HG03039 (cell line): ENCODE measurements at regions not wholly inside any gene's neighbourhood (a gene's known extent, or its start where the extent isn't known, plus 50 kb on each side); places are given as distances from the start of the nearest gene placed in this dataset.
"Not testable (repeated sequence)": the region's sequence is repeated elsewhere in the genome, so short reads cannot be mapped to it uniquely, and the experiment has no call there.

Experiments
- ATAC-seq: cut with Tn5 transposase; IDR thresholded peaks from one replicate; pipeline ENCODE4 v1.9.1; 2021; ENCODE audit warnings: mild to moderate bottlenecking, moderate library complexity; ENCODE audit not compliant: unreplicated experiment

DNA sequence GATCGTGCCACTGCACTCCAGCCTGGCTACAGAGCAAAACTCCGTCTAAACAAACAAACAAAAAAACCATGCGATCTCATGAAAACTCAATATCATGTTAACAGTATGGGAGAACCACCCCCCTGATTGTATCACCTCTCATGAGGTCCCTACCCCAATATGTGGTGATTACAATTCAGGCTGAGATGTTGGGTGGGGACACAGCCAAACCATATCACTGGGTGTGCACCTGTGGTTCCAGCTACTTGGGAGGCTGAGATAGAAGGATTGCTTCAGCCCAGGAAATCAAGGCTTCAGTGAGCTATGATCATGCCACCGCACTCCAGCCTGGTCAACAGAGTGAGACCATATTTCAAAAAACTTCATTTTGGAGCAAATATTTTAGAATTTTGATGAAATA lies 1094.7 kb upstream of the CDH8 start:
- ATAC-seq: no peak

GRCh38 chr16:63129411-63130125 lies 1093.3 kb upstream of the CDH8 start:
- ATAC-seq: no peak

DNA sequence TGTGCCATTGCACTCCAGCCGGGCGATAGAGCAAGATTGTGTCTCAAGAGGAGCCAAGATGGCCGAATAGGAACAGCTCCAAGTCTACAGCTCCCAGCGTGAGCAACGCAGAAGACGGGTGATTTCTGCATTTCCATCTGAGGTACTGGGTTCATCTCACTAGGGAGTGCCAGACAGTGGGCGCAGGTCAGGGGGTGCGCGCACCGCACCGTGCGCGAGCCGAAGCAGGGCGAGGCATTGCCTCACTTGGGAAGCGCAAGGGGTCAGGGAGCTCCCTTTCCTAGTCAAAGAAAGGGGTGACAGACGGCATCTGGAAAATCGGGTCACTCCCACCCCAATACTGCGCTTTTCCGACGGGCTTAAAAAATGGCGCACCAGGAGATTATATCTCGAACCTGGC lies 1083.7 kb upstream of the CDH8 start:
- ATAC-seq: not testable (repeated sequence)

GRCh38 chr16:63100082-63100481 lies 1063.8 kb upstream of the CDH8 start:
- no peak for ATAC-seq

DNA sequence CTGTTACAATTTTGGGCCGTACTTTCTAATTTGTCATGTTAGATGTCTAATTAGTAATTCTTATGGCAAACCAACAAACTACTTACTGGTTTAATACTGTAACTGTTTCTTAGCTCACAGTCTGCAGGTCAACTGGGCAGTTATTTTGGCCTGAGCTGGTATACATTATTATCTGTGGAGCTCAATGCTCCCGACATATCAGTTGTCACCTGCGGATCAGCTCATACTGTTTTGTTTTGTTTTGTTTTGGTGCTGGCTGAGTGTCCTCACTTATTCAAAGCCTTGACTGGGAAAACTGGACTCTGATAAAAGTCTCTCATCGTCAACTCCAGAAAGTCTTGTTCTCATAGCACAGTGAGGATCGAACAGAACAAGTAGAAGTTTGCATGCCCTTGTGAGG lies 1060.6 kb upstream of the CDH8 start:
- ATAC-seq: no peak

DNA sequence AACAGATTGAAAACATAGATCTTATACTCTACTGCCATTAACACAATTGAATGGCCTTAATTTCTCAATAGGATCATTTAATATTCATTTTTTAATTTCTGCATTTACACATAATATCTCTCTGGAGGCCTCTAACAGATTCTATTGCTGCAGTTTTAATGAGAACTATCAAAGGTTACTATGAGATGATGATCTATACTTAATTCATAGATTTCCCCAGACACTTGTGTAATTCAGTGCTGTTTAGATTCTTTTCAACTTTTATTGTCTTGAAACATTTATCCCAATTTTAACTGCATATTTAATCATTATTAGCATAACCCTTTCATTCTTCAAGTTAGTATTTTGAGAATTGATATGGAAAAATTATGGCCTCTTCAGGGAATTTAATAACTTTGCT lies 1056.5 kb upstream of the CDH8 start:
- ATAC-seq: no peak

GRCh38 chr16:63082101-63082500 lies 1045.9 kb upstream of the CDH8 start:
- ATAC-seq: no peak

DNA sequence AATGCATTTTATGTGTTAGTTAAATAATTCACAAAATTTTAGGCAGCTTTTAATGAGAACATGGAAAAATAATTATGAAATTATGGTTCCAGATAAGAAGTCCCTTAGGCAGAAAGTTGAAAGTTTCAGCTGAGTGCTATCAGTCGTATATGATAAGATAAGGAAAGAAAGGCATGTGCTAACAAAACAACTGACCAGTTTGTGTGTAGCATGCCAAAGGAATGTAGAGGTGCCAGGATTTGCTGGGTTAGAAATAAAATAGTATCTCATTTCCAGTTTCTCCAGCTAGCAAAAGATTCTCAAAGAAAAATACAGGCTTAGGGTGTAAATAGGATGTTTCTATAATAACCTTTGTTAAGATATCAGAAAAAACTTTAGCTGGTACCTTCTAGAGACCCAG lies 1044.5 kb upstream of the CDH8 start:
- ATAC-seq: no peak

GRCh38 chr16:63069047-63069446 lies 1032.8 kb upstream of the CDH8 start:
- ATAC-seq: no peak

GRCh38 chr16:63067141-63067540 lies 1030.9 kb upstream of the CDH8 start:
- ATAC-seq: no peak

- ATAC-seq: no peak
These were observed 1030.3 kb upstream of the CDH8 start for GRCh38 chr16:63066552-63066951.

DNA sequence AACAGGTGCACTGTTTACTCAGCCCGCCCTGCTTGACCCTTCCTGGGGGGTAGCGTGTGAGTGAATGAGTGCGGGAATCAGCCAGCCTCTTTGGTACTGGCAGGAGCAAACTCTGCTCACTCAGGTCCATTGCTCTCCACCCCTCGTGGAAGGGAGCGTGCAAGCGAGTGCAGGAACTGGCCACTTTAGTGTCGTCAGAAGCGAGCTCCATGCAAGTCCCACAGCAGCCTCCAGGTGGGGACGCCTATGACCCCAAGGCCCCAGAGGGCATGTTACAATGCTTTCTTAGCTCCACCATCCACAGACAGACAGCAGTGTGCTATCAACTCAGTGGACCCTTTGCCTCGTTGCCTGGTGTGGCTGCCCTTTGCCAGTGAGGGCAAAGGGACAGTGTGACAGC lies 1025.1 kb upstream of the CDH8 start:
- no peak for ATAC-seq

DNA sequence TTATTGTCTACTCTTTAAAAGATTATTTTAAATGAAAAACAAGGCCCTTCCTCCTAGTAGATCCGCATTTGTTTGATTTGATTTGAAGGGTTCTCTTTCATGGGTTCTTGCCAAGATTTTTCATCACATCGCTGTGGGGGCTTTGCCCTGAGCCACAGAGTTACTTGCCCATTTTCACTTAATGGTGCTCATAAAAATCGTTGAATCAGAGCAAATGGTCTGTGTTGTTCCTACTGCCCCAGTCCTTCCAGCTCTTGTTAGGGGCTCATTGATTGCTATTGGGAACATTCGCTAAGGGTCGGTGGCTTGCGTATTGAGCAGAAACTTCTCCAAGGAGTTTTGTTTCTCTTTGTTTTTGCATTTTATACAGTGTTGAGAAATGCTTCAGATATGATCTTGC lies 1023.4 kb upstream of the CDH8 start:
- ATAC-seq: no peak

DNA sequence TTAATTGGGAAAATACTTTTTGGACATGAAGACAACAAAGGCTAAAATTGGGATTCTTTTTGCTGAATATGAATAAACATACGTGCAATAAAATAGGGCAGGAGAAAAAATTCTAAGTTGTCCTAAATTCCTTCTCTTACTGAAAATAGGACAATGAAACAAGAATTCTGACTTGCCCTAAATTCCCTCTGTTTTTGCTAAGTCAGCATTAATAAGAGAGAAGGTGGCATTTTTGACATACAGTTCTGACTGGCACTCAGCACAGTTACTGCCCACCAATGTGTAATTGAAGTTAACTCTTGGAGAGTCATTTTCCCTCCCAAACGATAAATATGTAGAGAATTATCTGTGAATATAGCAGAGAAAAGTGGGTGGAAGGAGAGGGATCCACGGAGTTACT lies 1021.1 kb upstream of the CDH8 start:
- no peak for ATAC-seq

DNA sequence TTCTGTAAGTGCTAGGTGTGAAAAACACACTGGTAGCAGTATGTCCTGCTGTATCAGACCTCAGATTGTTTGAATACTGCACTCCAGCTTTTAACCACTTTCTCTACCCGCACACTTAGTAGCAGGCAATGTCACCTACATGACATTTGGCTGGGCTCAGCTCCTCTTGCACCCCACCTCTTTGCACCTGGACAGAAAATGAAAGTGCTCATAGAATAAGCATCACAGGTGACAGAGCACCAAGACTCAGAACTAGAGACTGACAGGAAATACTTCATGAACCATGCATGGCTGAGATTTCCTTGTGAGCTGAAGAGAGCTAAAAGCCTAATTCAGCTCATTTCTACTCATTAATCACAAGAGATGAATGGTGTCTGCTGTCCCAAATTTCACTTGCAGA lies 1014.2 kb upstream of the CDH8 start:
- ATAC-seq: no peak

- ATAC-seq: no peak
These were observed 1002.3 kb upstream of the CDH8 start for GRCh38 chr16:63038397-63039106.

GRCh38 chr16:63037761-63038396 lies 1001.6 kb upstream of the CDH8 start:
- ATAC-seq: no peak

- no peak for ATAC-seq
These were observed 982.5 kb upstream of the CDH8 start for GRCh38 chr16:63018581-63019223.

- no peak for ATAC-seq
These were observed 972.5 kb upstream of the CDH8 start for GRCh38 chr16:63008688-63009087.

DNA sequence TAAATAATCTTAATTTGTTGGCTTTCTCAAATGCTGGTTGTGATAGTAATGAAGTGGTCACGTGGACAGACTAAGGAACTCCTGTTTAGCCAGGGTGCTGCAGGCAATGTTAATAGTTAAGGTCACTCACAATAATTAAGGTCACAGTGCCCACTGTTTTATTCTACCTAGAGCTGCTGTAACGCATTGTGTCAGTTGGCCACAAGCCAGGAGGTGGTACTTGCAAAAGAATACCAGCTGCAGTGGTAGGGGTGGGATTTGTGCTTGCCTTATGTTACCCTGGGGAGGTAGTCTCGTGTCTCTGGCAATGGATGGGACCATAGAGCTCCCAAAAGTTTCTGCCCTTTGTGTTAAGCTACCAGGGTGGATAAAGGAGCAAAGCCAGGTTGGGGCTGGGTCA lies 969.1 kb upstream of the CDH8 start:
- ATAC-seq: no peak

DNA sequence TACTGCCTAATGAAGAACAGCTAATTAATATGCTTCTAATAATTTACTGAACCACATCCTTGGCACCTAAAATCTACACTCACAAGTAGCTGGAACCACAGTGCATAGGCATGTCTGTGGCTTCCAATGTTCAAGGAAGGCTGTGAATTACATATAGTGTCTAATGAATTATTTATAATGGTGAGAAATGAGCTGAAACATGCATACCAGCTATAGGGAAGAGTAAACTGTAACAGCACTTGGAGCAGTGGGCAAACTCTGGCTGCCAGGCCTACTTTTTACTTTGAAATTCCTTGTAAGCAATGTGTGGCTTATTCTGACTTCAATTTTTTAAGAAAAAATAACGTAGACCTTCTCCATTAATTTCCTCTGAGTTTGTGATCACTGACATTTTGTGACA lies 953.2 kb upstream of the CDH8 start:
- ATAC-seq: no peak

DNA sequence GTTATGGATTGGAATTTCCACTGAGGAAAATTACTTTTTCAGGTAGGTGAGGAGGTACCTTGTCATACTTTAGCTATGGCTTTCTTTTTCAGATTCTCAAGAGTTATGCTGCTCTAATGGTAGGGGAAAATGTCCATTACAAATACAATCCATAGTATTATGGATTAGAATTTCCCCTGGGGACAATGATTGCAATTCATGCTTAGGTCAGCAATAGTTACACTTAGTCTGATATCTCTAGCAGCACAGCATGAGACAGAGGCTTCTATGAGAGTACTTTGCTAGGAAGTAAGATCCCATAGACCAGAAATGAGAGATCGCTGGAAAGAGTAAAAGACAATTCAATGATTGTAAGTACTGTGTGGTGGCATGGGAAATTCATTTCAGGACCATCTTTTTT lies 949.5 kb upstream of the CDH8 start:
- ATAC-seq: no peak
